K562 (cell line): ENCODE measurements at regions not wholly inside any gene's neighbourhood (a gene's known extent, or its start where the extent isn't known, plus 50 kb on each side); places are given as distances from the start of the nearest gene placed in this dataset.

Source experiments
- ARNT ChIP-seq, 2 experiments: fragments of 450-650 bp; IDR thresholded peaks; 2 replicates each; pipeline ENCODE4 v1.6.1; 2016; ENCODE audit warnings: mild to moderate bottlenecking in 1 of 2
- KDM1A ChIP-seq, 2 experiments: fragments of 450-650 bp; IDR thresholded peaks; 2 replicates each; pipeline ENCODE4 v1.6.1; 2016; ENCODE audit warnings: mild to moderate bottlenecking in 2 of 2
- MYC ChIP-seq, 2 experiments: fragments of 250-450 bp in 1 of 2; sonication (Bioruptor Pico) in 1 of 2; IDR thresholded peaks; 2 replicates each; pipeline versions ENCODE4 v1.5.1 to v1.6.1; 2012 to 2021; ENCODE audit warnings: low read depth in 2 of 2, borderline replicate concordance in 1 of 2, improper control_type of control experiment in 1 of 2, low read length in 1 of 2, mild to moderate bottlenecking in 1 of 2, moderate library complexity in 1 of 2
- POLR2A ChIP-seq: fragments of 450-650 bp; conservative IDR thresholded peaks from 2 replicates; pipeline ENCODE4 v1.6.1; 2016
- TBL1XR1 ChIP-seq, 2 experiments: IDR thresholded peaks; 2 replicates each; pipeline ENCODE4 v1.6.1; 2012; ENCODE audit warnings: improper control_type of control experiment in 2 of 2, low read length in 2 of 2, mild to moderate bottlenecking in 1 of 2
- ZNF507 ChIP-seq: conservative IDR thresholded peaks from 2 replicates; pipeline ENCODE4 v1.6.1; 2017; ENCODE audit warnings: missing genetic modification characterization, missing compliant biosample characterization
- TF ChIP-seq, protein P1 (sequence below): sonication (generic); formaldehyde crosslinking; IDR thresholded peaks from 2 replicates; pipeline ENCODE4 v1.8.1; 2023; ENCODE audit warnings: mild to moderate bottlenecking, missing genetic modification reagents

GRCh38 chr12:68479261-68479895, 131.3 kb upstream of the RAP1B start:
- TF ChIP-seq MYC (IDR thresholded peaks at IDR 0.05; ENCODE audit: low read depth, low read length): no peak
- TF ChIP-seq MYC (CRISPR knock-in tag; IDR thresholded peaks at IDR 0.05; ENCODE audit: borderline replicate concordance, low read depth): no peak
- no peak for TF ChIP-seq POLR2A
- no peak for TF ChIP-seq TBL1XR1 (IDR thresholded peaks at IDR 0.05; ENCODE audit: low read length in 2 of 2)
- TF ChIP-seq, protein P1, sequence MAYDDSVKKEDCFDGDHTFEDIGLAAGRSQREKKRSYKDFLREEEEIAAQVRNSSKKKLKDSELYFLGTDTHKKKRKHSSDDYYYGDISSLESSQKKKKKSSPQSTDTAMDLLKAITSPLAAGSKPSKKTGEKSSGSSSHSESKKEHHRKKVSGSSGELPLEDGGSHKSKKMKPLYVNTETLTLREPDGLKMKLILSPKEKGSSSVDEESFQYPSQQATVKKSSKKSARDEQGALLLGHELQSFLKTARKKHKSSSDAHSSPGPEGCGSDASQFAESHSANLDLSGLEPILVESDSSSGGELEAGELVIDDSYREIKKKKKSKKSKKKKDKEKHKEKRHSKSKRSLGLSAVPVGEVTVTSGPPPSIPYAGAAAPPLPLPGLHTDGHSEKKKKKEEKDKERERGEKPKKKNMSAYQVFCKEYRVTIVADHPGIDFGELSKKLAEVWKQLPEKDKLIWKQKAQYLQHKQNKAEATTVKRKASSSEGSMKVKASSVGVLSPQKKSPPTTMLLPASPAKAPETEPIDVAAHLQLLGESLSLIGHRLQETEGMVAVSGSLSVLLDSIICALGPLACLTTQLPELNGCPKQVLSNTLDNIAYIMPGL (CRISPR knock-in tag): no peak
- no peak for TF ChIP-seq KDM1A (IDR thresholded peaks at IDR 0.05)
- TF ChIP-seq ZNF507: no peak
- TF ChIP-seq ARNT (IDR thresholded peaks at IDR 0.05): no peak
